GM23338 (cell line): ENCODE measurements at regions not wholly inside any gene's neighbourhood (a gene's known extent, or its start where the extent isn't known, plus 50 kb on each side); places are given as distances from the start of the nearest gene placed in this dataset.

Experiments
- ATAC-seq: fragments of 200-7000 bp; cut with Tn5 transposase; 3 replicates; pipeline ENCODE4 v1.9.1; 2020
- DNase-seq: peaks from one replicate; pipeline ENCODE4 v3.0.0-alpha.2; 2015; ENCODE audit warnings: low spot score
- H2AFZ ChIP-seq: fragments of 200-600 bp; sonication (generic); 2 replicates; pipeline ENCODE4 v1.8.0; 2016; ENCODE audit warnings: antibody characterized with exemption, mild to moderate bottlenecking, moderate library complexity
- H3F3A ChIP-seq: fragments of 200-600 bp; sonication (generic); replicated peaks from 2 replicates; pipeline ENCODE4 v1.8.0; 2017; ENCODE audit warnings: antibody characterized with exemption, mixed run types, low read depth
- H3K27ac ChIP-seq: fragments of 200-600 bp; sonication (generic); 2 replicates; pipeline ENCODE4 v1.6.1; 2016; ENCODE audit warnings: low read depth
- H3K27me3 ChIP-seq: fragments of 200-600 bp; sonication (generic); 2 replicates; pipeline ENCODE4 v1.8.0; 2016; ENCODE audit warnings: mild to moderate bottlenecking, mixed run types, moderate library complexity; ENCODE audit not compliant: insufficient read depth
- H3K36me3 ChIP-seq: fragments of 200-600 bp; sonication (generic); 2 replicates; pipeline ENCODE4 v1.8.0; 2016; ENCODE audit warnings: mild to moderate bottlenecking; ENCODE audit not compliant: insufficient read depth
- H3K4me1 ChIP-seq: fragments of 200-600 bp; sonication (generic); 2 replicates; pipeline ENCODE4 v1.8.0; 2016; ENCODE audit warnings: mild to moderate bottlenecking, moderate library complexity; ENCODE audit not compliant: insufficient read depth
- H3K4me2 ChIP-seq: fragments of 200-600 bp; sonication (generic); 2 replicates; pipeline ENCODE4 v1.7.1; 2017; ENCODE audit warnings: mixed run types
- H3K4me3 ChIP-seq: fragments of 200-600 bp; sonication (generic); 2 replicates; pipeline ENCODE4 v1.6.1; 2016; ENCODE audit warnings: mixed run types
- H3K79me2 ChIP-seq: fragments of 200-600 bp; sonication (generic); replicated peaks from 2 replicates; pipeline ENCODE4 v1.8.0; 2017; ENCODE audit warnings: mild to moderate bottlenecking; ENCODE audit not compliant: insufficient read depth
- H3K9me2 ChIP-seq: fragments of 200-600 bp; sonication (generic); 2 replicates; pipeline ENCODE4 v1.8.0; 2017; ENCODE audit not compliant: insufficient read depth
- H4K20me1 ChIP-seq: fragments of 200-600 bp; sonication (generic); replicated peaks from 2 replicates; pipeline ENCODE4 v1.8.0; 2017; ENCODE audit warnings: mild to moderate bottlenecking; ENCODE audit not compliant: insufficient read depth
- H3K27ac Mint-ChIP-seq: 2 replicates; pipeline ENCODE4 v1.8.0; 2020; ENCODE audit warnings: inconsistent platforms, mild to moderate bottlenecking, moderate library complexity, mixed read lengths
- H3K27me3 Mint-ChIP-seq: 3 replicates; pipeline ENCODE4 v1.8.0; 2022; ENCODE audit warnings: low read depth, mild to moderate bottlenecking, moderate library complexity, mixed read lengths, inconsistent platforms; ENCODE audit not compliant: insufficient read depth, poor library complexity
- H3K36me3 Mint-ChIP-seq: 3 replicates; pipeline ENCODE4 v1.8.0; 2021; ENCODE audit warnings: low read depth, mild to moderate bottlenecking, inconsistent platforms, moderate library complexity, mixed read lengths
- H3K4me1 Mint-ChIP-seq: 3 replicates; pipeline ENCODE4 v1.8.0; 2020; ENCODE audit warnings: mild to moderate bottlenecking, inconsistent platforms, mixed read lengths
- H3K4me3 Mint-ChIP-seq: 3 replicates; pipeline ENCODE4 v1.8.0; 2021; ENCODE audit warnings: moderate library complexity, mild to moderate bottlenecking, inconsistent platforms, mixed read lengths
- H3K9me3 Mint-ChIP-seq: 3 replicates; pipeline ENCODE4 v1.8.0; 2020; ENCODE audit warnings: moderate library complexity, mild to moderate bottlenecking, inconsistent platforms, mixed read lengths
- CREB1 ChIP-seq: fragments of 250-450 bp; sonication (Bioruptor Pico); IDR thresholded peaks from 2 replicates; pipeline ENCODE4 v1.5.0; 2020; ENCODE audit warnings: low read depth, mild to moderate bottlenecking, moderate library complexity
- EZH2 ChIP-seq: fragments of 200-600 bp; sonication (generic); IDR thresholded peaks from one replicate; pipeline ENCODE4 v1.8.0; 2017; ENCODE audit warnings: antibody characterized with exemption, mild to moderate bottlenecking, low read depth; ENCODE audit not compliant: unreplicated experiment
- NANOG ChIP-seq: IDR thresholded peaks from 2 replicates; pipeline ENCODE4 v1.6.1; 2016; ENCODE audit warnings: antibody characterized with exemption, borderline replicate concordance
- POLR2AphosphoS5 ChIP-seq: IDR thresholded peaks from 2 replicates; pipeline ENCODE4 v1.6.1; 2016; ENCODE audit warnings: antibody characterized with exemption, low read depth
- ZNF114 ChIP-seq: fragments of 250-450 bp; sonication (Bioruptor Pico); IDR thresholded peaks from 2 replicates; pipeline ENCODE4 v1.5.0; 2020; ENCODE audit warnings: mild to moderate bottlenecking, moderate library complexity
- TF ChIP-seq, protein P1 (sequence below): fragments of 250-450 bp; sonication (Bioruptor Pico); IDR thresholded peaks from 2 replicates; pipeline ENCODE4 v1.5.0; 2020; ENCODE audit warnings: mild to moderate bottlenecking, moderate library complexity
- TF ChIP-seq, protein P2 (sequence below), 2 experiments: fragments of 200-600 bp in 1 of 2; sonication (generic) in 1 of 2; conservative IDR thresholded peaks; 2 replicates each; pipeline versions ENCODE4 v1.5.1 to v1.6.1; 2016 to 2017; ENCODE audit warnings: antibody characterized with exemption in 2 of 2, low read depth in 2 of 2, mild to moderate bottlenecking in 2 of 2, moderate library complexity in 1 of 2

DNA sequence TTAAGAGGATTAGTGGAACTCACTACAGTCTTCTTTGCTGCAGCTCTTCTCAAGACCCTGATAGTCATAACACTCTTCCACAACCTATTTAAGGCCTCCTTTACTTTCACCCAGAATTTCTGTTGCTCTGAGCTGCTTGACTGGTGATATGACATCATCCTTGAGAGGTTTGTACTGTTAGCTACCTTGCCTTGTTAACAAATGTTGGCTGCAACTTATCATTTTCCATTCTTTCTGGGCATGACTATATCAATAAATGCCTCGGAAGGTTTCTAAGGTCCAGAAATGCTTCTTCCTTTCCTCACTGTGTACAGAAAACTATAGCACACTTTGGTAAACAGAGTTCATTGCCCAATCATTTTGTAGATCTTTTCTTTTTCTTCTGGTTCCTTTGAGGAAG lies 1292.2 kb upstream of the TMPRSS15 start:
- DNase-seq: no peak
- no peak overlapping the region for H2AFZ ChIP-seq
- Mint-ChIP-seq H3K27ac (no peak overlapping the region), H3K4me3 (no peak overlapping the region), H3K9me3 (no peaks in the 10 kb centered on the region), H3K4me1 (no peaks in the 10 kb centered on the region), H3K27me3 (no peaks in the 10 kb centered on the region), H3K36me3 (no peaks in the 10 kb centered on the region)
- no peak overlapping the region for H3K27ac ChIP-seq
- no peak for ATAC-seq
- H3K36me3 ChIP-seq: no peaks in the 10 kb centered on the region
- no peaks in the 10 kb centered on the region for H3K27me3 ChIP-seq
- no peak overlapping the region for H3K4me2 ChIP-seq
- peaks cover 14% of the 10 kb centered on the region for H3K9me2 ChIP-seq
- no peaks in the 10 kb centered on the region for H3K79me2 ChIP-seq
- H3F3A ChIP-seq: no peaks in the 10 kb centered on the region
- no peak overlapping the region for H3K4me3 ChIP-seq
- no peaks in the 10 kb centered on the region for H3K4me1 ChIP-seq
- H4K20me1 ChIP-seq: no peaks in the 10 kb centered on the region
- TF ChIP-seq EZH2: no peak
- TF ChIP-seq, protein P1, sequence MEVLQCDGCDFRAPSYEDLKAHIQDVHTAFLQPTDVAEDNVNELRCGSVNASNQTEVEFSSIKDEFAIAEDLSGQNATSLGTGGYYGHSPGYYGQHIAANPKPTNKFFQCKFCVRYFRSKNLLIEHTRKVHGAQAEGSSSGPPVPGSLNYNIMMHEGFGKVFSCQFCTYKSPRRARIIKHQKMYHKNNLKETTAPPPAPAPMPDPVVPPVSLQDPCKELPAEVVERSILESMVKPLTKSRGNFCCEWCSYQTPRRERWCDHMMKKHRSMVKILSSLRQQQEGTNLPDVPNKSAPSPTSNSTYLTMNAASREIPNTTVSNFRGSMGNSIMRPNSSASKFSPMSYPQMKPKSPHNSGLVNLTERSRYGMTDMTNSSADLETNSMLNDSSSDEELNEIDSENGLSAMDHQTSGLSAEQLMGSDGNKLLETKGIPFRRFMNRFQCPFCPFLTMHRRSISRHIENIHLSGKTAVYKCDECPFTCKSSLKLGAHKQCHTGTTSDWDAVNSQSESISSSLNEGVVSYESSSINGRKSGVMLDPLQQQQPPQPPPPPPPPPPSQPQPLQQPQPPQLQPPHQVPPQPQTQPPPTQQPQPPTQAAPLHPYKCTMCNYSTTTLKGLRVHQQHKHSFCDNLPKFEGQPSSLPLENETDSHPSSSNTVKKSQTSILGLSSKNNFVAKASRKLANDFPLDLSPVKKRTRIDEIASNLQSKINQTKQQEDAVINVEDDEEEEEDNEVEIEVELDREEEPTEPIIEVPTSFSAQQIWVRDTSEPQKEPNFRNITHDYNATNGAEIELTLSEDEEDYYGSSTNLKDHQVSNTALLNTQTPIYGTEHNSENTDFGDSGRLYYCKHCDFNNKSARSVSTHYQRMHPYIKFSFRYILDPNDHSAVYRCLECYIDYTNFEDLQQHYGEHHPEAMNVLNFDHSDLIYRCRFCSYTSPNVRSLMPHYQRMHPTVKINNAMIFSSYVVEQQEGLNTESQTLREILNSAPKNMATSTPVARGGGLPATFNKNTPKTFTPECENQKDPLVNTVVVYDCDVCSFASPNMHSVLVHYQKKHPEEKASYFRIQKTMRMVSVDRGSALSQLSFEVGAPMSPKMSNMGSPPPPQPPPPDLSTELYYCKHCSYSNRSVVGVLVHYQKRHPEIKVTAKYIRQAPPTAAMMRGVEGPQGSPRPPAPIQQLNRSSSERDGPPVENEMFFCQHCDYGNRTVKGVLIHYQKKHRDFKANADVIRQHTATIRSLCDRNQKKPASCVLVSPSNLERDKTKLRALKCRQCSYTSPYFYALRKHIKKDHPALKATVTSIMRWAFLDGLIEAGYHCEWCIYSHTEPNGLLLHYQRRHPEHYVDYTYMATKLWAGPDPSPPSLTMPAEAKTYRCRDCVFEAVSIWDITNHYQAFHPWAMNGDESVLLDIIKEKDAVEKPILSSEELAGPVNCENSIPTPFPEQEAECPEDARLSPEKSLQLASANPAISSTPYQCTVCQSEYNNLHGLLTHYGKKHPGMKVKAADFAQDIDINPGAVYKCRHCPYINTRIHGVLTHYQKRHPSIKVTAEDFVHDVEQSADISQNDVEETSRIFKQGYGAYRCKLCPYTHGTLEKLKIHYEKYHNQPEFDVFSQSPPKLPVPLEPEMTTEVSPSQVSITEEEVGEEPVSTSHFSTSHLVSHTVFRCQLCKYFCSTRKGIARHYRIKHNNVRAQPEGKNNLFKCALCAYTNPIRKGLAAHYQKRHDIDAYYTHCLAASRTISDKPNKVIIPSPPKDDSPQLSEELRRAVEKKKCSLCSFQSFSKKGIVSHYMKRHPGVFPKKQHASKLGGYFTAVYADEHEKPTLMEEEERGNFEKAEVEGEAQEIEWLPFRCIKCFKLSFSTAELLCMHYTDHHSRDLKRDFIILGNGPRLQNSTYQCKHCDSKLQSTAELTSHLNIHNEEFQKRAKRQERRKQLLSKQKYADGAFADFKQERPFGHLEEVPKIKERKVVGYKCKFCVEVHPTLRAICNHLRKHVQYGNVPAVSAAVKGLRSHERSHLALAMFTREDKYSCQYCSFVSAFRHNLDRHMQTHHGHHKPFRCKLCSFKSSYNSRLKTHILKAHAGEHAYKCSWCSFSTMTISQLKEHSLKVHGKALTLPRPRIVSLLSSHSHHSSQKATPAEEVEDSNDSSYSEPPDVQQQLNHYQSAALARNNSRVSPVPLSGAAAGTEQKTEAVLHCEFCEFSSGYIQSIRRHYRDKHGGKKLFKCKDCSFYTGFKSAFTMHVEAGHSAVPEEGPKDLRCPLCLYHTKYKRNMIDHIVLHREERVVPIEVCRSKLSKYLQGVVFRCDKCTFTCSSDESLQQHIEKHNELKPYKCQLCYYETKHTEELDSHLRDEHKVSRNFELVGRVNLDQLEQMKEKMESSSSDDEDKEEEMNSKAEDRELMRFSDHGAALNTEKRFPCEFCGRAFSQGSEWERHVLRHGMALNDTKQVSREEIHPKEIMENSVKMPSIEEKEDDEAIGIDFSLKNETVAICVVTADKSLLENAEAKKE (CRISPR knock-in tag): no peak
- TF ChIP-seq, protein P2, sequence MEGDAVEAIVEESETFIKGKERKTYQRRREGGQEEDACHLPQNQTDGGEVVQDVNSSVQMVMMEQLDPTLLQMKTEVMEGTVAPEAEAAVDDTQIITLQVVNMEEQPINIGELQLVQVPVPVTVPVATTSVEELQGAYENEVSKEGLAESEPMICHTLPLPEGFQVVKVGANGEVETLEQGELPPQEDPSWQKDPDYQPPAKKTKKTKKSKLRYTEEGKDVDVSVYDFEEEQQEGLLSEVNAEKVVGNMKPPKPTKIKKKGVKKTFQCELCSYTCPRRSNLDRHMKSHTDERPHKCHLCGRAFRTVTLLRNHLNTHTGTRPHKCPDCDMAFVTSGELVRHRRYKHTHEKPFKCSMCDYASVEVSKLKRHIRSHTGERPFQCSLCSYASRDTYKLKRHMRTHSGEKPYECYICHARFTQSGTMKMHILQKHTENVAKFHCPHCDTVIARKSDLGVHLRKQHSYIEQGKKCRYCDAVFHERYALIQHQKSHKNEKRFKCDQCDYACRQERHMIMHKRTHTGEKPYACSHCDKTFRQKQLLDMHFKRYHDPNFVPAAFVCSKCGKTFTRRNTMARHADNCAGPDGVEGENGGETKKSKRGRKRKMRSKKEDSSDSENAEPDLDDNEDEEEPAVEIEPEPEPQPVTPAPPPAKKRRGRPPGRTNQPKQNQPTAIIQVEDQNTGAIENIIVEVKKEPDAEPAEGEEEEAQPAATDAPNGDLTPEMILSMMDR (conservative IDR thresholded peaks at IDR 0.05; ENCODE audit: low read depth in 2 of 2): no peak
- no peak for TF ChIP-seq POLR2AphosphoS5

DNA sequence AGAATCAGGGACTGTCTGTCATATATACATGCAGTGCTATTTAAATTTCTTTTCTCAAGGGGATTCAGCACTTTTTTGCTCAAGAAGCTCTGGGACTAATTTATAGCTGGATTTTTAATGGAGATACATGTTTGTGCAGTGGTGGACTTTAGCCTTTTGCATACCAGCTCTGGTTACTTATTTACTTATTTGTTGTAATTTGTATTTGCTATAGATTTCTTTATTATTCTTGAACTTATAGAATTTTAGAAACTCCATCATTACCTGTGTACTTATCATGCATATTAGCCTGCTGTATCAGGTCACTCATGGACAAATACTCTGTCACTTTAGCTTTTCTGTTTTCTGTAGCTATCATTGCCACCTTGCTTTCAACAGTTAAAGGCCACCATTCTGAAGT lies 1296.9 kb upstream of the TMPRSS15 start:
- no peaks in the 10 kb centered on the region for H3K4me1 ChIP-seq
- no peak overlapping the region for H3K27ac Mint-ChIP-seq
- no peak overlapping the region for H3K4me3 ChIP-seq
- no peaks in the 10 kb centered on the region for H4K20me1 ChIP-seq
- H3K27ac ChIP-seq: no peak overlapping the region
- peaks cover 21% of the 10 kb centered on the region for H3K9me2 ChIP-seq
- no peak for DNase-seq
- no peak overlapping the region for H3K4me2 ChIP-seq
- H3K9me3 Mint-ChIP-seq: peaks cover 1% of the 10 kb centered on the region
- H3K79me2 ChIP-seq: no peaks in the 10 kb centered on the region
- no peaks in the 10 kb centered on the region for H3K27me3 ChIP-seq
- no peaks in the 10 kb centered on the region for H3F3A ChIP-seq
- H3K4me1 Mint-ChIP-seq: no peaks in the 10 kb centered on the region; the same call in 2 of the 3 replicates
- H3K27me3 Mint-ChIP-seq: no peaks in the 10 kb centered on the region
- no peak overlapping the region for H2AFZ ChIP-seq
- ATAC-seq: no peak
- peaks cover under 1% of the 10 kb centered on the region; the same call in 1 of the 3 replicates for H3K36me3 Mint-ChIP-seq
- no peak overlapping the region for H3K4me3 Mint-ChIP-seq
- no peaks in the 10 kb centered on the region for H3K36me3 ChIP-seq
- TF ChIP-seq POLR2AphosphoS5: no peak
- no peak for TF ChIP-seq CREB1
- no peak for TF ChIP-seq ZNF114
- TF ChIP-seq NANOG: no peak
